Smooth muscle cell of the brain vasculature (primary cell): ENCODE measurements at regions not wholly inside any gene's neighbourhood (a gene's known extent, or its start where the extent isn't known, plus 50 kb on each side); places are given as distances from the start of the nearest gene placed in this dataset.
"Not testable (repeated sequence)": the region's sequence is repeated elsewhere in the genome, so short reads cannot be mapped to it uniquely, and the experiment has no call there.

Experiments used
- DNase-seq: peaks from one replicate; pipeline ENCODE4 v3.0.0-alpha.2; 2012; ENCODE audit warnings: low read depth, low spot score

DNA sequence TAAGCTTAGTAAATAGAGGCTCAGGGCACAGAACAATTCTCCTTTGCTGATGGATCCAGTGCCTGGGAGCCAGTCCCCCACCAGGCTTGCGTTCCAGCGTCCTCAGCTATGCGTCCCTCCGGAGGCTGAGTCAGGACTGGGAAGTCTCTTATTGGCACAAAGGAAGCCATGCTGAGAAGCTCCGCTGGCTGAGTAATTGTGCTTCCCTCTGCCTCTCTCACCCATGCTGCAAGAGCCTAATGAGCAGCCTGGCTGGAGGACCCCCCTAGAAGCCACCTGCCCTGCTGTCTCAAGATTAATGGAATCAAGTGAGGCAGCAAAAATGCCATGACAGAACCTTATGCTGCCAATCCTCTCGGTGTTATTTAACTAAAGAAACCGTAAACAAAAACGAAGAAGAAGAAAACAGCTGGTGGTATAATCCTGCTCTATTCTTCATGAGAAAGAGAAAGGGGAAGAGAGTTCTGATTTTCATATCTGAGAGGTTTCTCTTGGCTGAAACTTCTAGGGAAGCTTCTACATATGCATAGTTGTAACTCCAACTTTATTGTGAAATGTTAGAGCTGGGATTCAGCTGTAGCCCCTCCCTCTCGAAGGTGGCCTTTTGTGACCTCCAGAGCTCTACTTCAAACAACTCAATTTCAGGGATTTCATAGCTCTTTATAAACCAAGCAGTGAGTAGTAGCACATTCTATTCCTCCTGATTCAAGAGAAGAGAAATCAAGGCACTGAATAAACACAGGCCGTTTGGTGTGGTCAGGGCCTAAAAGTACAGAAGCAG, 185.4 kb upstream of the SEMA6A start:
- peak; percentile 57 for DNase-seq

DNA sequence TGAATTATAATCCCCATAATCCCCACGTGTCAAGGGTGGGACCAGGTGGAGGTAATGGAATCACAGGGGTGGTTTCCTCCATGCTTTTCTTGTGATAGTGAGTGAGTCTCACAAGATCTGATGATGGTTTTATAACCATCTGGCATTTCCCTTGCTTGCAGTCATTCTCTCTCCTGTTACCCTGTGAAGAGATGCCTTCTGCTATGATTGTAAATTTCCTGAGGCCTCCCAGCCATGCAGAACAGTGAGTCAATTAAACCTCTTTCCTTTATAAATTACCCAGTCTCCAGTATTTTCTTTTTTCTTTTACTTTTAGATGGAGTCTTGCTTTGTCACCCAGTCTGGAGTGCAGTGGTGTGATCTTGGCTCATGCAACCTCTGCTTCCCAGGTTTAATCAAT, 182.7 kb upstream of the SEMA6A start:
- no peak for DNase-seq

DNA sequence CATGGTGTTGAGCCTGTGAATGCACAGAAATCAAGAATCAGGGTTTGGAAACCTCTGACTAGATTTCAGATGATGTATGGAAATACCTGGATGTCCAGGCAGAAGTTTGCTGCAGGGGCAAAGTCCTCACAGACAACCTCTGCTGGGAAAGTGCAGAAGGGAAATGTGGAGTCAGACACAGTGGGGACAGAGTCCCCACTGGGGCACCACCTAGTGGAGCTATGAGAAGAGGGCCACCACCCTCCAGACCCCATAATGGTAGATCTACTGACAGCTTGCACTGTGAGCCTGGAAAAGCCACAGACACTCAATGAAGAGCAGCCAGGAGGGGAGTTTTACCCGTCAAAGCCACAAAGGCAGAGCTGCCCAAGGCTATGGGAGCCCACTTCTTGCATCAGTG, 181.9 kb upstream of the SEMA6A start:
- no peak for DNase-seq

DNA sequence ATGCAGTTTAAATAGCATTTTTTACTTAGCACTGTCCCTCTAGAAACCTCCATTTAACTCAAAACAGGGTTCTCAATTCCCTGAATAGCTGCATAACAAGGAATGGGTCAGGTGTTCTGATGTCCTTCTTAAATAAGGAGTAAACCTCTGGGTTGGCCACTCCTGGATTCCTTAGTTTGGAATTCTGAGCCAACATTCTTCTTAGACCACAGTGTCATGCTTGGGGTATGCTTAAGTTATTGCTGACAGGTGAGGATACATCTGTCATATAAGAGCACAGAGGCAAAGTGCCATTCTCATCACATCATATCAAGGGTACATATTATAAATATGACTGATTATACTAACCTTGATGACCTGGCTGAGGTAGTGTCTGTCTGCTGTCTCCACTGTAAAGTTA, 179.9 kb upstream of the SEMA6A start:
- DNase-seq = no peak

DNA sequence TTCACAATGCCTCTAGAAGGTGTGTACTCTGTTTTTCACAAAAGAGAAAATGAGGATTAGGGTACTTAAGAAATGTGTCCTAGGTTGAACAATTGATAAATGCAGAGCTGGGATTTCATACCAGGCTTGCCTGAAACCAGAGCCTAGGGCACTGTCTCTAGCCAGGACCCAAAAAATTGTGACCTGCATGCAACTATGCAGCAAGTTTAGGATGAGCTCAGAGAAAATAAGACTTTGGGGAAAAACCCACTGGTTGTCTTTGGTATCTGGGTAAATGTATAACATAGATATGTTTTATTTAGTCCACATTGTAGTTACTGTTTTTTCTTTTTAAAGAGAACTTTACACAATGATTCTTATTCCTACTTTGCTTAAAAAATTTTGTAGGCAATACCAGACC, 177.1 kb upstream of the SEMA6A start:
- DNase-seq = no peak

DNA sequence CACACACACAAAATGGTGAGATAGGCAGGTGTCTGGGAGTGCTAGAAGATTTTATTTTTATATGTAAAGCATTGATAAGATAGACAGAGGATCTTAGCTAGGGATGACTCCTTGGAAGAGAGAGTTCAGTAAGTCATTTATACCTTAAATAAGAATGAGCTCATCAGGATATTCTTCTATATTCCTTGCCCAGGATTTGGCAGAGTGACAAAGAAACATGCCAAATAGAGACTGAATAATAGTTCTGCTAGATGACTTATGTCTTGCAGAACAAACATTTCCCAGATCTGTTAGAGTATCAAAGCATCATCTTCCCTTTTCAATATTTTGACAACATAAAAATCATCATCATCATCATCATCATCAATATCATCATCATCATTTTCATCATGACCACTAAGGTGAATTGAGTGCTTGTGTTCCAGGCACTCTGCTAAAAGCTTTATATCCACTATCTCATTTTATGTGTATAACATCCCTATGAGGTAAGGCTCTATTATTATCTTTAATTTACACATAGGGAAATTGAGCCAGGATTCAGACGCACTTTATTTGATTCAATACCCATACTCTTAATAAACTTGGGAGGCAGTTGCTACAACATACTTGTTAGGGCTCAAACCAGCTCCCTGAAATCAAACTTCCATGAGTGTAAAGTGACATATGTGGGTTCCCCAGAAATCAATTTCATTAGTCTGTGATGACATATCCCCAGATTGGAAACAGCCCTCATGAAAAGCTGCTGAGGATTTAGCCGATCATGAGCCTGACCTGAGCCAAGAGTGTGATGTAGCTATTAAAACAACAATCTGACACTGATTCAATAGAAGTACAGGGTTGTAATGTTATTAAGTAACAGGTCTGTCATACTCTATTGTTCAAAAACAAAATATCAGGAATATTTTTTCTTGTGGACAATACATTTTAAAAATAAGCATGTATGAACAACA, 176.3 kb upstream of the SEMA6A start:
- DNase-seq = no peak

DNA sequence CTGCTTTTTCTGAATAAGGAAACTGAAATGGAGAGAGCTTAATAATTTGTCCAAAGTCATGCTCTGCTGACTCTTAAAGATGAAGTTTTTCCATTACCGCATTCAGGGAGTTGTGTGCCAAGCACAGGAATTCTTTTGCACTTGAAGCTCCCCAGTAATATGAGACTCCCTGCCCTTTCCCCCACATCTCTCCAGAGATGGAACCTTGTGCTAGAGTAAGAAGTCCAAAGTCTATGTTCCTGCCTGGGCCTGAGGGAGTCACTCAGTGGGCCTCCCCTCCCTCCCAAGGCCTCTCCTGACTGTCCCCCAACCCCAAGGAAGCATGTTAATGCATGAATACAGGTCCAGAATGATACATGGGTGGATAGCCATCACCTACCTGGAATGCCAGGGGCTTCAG, 173.3 kb upstream of the SEMA6A start:
- DNase-seq = no peak

DNA sequence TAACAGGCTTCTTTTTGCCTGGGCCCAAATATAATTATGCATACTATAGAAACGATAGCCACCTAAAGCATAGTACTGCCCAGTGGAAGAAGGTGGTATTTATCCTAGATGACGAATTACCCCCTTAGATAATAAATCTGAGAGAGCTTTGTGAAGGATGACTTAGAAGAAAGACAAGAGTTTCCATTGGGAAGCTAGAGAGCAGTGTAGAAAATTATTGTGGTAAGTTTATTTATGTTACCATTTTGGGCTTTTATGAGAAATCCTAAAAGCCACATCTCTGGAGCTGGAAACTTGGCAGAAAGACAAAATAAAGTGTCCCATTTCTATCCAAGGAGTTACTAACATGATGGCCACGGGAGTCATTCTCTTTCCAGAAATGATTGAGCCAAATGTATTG, 172.0 kb upstream of the SEMA6A start:
- no peak for DNase-seq

DNA sequence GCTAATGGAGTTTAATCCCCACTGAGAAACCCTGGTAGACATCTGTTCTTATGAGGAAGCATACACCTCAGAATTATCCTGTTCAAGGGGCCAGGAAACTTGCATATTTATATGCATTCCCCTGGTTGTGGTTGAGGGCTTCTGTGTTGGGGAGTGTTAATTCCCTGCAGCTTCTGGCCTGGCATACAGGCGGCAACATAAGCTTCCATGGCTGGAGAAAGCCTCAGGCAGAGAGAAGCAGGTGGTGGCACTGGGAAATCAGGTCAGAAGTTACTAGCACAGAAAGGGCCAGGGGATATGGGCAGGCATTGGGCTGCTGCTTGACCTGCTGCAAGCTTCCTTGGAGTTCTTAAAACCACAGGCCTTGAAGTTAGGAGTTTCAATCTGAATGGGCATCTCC, 166.1 kb upstream of the SEMA6A start:
- no peak for DNase-seq

DNA sequence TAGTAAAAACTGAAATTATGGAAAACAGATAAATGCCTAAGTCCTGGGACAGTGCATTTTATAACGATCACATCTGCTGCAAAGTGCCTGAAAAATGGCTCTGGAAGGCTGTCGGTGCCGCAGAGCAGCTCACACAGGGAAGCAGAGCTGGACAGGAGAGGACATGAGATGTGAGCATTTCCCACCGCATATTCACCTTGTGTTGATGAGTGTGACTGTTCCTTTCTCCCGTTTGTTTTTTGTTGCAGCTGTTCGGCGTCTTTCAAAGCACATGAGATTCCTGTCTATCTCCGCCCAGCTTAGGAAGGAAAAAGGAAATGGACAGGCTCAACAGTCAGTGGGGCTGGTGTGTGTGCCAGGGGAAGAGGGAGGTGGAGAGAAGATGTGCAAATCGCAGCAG, 164.9 kb upstream of the SEMA6A start:
- no peak for DNase-seq

DNA sequence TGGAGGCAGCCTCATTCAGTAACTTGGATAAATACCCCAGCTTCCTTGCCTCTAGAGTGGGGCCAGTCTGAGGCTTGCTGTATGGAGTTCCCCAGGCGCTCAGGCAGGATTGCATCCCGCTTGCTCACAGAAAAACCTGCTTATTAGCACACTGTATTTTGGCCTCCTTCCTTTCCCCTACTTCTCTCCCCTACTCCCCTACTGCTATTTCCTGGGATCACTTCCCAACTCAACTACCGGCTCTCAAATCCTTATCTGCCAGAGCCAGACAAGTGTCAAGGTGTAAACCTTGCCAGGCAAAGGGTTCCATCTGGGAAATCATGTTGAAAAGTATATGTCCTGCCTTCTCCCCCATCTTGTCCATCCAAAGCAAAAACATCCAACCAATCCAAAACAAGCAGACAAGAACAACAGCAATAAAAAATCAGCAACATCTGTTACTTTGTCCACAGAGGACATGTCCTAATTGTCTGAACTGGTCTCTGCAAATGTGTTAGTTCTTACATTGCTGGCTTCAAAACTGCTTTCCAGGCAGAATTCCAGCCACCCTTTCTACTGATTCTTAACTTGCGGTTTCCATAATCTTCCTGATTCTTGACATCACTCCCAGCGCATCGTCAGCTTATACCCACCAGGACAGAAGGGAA, 164.1 kb upstream of the SEMA6A start:
- DNase-seq = no peak

DNA sequence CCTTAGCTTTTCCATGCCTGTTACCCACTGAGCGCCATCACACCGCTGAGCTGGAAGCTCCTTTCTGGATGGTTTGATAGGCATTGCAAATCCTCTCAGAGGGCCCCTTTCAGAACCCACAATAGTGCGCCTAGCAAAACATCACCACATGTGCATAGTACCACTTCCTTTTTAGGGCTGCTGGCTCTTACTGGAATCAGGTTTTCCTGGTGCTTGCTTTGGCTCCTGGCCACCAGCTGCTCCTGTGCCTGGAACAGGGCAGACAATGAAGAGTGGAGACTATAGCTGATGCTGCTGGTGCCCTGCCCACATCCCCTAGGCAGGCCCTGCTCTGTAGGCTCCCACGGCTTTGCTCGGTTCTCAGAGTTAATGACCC, 163.6 kb upstream of the SEMA6A start:
- DNase-seq = no peak

DNA sequence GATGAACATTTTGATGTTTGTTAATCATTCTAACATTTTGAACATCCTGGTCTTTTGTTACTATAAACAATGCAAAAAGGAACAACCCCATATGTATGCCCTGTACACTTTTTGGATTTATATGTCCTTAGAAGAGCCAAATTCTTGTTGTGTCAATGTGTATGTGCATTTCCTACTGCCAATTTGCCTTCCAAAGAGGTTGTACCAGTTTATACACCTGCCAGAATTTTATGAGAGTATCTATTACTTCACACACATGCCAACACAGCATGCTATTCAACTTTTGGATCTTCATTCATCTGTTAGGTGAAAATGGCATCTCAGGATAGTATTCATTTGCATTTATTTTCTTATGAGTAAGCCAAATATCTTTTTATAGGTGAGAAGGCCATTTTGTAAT, 162.0 kb upstream of the SEMA6A start:
- DNase-seq = no peak

DNA sequence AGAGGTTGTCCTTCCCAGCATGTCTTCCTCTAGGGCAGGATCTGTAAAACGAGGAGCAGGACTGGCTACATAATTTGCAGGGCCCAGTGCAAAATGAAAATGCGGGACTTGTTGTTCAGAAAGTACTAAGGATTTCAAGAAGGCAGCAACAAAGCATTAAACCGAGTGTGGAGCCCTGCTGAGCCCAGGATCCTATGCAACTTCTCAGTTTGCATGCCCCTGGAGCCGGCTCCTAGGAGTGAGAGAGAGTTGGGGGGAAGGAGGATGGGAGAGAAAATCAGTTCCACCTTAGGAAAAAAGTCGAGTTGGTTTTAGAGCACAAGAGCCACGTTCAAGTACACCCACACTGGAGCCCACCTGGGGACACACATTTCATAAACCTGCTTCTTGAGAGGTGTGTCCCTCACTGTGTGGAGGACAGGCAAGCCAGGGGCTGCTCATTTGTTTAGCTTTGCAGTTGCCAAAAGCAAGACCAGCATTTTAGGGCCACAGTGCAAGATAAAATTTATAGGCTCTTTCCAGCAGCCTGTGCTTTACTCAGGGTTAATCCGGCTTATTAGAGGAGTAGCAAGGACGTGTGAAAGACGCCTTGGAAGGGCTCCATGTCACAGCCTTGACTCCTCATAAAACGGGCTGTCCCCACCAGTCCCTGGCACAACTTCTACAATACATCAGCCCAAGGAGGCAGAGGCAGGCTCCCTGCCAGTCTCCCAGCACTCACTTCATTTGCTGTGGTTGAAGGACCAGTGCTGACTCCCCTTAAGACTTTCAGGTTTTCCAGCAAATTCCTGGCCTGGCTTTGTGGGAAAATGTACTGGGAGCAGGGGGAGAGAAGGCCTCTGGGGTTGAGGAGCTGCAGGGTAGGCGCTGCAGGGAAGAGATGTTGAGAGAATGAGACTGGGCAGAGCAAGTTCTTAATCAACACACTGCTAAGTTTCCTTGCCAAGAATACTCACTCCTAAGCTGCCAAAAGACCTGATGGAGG, 159.7 kb upstream of the SEMA6A start:
- DNase-seq = no peak

DNA sequence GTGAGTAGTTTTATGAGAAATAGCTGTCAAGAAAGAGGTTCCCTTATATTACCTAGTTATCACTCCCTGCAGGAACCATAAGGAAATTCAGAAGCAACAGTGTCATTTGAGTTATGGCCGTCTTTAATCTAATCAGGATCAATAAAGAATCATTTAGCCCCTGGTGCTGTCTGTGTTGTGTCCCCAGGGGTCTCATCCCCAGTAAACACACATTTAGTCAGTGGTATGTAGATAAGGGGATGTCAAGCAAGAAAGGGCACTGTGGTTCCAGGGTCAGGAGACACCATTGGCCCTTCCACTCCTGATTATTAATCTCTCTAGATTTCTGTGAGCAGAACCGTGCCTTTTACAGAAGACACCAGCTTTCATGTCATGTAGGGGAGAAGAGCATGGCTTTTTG, 158.0 kb upstream of the SEMA6A start:
- DNase-seq = no peak

DNA sequence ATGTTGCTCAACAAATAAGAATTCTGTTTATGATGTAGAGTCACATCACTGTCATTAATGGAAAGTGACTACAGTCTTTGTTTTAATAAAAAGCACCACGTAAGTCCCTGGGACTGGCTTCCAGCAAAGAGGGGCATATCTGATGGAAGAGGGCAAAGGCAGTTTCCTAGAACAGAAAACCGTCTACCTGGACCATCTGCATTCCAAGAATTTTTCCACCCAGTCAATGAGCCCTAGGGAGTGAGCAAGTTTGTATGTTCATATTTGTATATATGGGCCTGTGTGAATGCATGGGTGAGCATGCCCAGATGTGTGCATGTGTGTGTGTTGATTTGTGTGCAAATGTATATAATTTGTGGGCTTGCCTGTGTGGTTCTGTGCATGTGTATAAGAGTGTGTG, 156.8 kb upstream of the SEMA6A start:
- DNase-seq = no peak

DNA sequence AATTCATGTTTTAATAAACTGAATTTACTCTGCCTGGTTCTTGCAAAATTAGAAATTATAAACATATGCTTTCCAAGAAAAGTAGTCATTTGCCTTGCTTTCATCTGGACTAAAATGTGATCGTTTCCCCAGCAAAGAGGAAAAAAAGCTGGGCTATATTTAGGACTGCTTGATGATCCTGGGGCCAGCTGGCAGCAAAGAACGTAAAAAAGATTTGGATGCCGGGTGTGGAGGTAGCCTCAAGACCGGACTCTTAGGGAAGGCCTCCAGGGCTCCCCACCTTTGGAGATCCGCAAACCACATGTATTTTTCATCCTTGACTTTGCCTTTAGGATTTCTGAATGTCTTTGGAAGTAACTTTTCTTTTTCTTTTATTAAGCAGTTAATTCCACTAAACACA, 156.1 kb upstream of the SEMA6A start:
- DNase-seq = no peak

DNA sequence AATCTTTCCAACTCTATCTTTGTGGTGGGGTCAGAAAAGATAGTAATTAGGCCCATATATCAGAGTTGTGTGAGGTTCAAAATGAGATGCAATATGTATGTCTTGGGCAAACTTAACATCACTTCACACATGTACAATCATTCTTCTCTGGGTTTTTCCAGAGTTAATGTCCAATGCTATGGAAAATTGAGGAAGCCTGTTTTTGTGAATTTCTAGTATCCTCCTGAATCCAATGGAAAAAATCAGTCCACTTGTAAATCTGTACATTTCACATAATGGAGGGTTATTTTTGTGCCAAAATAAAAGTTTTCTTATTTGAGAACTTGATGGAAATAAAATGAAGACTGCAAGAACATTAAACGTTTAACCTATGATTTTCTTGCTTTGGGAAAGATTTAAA, 155.6 kb upstream of the SEMA6A start:
- DNase-seq = no peak

DNA sequence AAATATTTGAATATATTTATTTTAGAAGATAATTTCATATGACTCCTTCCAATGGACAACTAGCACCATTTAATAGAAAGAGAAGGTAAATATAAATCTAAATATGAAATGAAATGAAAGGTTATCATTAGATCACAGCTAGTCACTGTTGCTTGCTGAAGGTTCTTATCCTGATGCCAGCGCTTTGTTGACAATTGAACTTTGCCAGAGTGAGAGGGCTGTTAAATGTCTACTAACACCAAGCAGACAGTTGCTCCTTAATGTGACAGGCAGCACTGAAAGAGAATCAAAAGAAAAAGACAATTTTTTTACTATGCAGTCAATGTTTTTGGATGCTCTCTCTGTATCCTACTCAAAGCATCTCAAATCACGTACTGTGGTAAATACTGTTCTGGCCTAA, 152.6 kb upstream of the SEMA6A start:
- DNase-seq = no peak

DNA sequence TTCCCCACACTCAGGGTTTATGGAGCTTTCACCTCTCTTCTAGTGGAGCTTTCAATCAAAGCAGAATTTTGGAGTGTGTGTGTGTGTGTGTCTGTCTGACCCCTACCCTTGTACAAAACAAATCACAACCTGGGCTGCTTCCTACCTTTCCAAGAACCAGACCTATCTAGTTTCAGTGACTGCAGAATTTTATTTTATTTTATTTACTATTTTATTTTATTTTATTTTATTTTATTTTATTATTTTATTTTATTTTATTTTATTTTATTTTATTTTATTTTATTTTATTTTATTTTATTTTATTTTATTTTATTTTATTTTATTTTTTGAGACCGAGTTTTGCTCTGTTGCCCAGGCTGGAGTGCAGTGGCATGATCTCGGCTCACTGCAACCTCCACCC, 151.6 kb upstream of the SEMA6A start:
- not testable (repeated sequence) for DNase-seq

DNA sequence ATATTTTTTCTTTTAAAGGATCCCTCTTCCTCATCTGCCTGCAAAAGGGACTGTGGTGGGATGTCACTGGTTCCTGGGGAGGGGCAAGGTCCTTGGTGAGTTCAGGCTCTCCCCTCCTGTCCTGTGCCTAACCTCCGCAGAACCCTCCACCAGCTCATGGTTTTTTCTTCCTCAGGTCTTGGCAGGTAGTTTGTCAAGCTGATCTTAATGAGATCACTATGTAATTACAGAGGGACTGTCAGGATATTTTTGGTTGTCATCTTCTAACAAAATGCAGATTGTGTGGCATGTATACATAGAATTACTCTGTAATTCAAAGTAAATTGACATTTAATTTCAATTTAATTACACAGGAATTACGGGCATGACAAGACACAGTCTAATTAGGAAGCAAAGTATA, 150.3 kb upstream of the SEMA6A start:
- DNase-seq = no peak
